22Rv1 (cell line): ENCODE measurements at regions not wholly inside any gene's neighbourhood (a gene's known extent, or its start where the extent isn't known, plus 50 kb on each side); places are given as distances from the start of the nearest gene placed in this dataset.

Source experiments
- H3K27ac ChIP-seq: fragments of 450-650 bp; 2 replicates; pipeline ENCODE4 v1.5.1; 2017
- CTCF ChIP-seq: fragments of 450-650 bp; IDR thresholded peaks from 2 replicates; pipeline ENCODE4 v1.5.1; 2017; ENCODE audit warnings: mild to moderate bottlenecking
- ZFX ChIP-seq: fragments of 450-650 bp; IDR thresholded peaks from 2 replicates; pipeline ENCODE4 v1.6.1; 2017; ENCODE audit warnings: antibody characterized with exemption, borderline replicate concordance

DNA sequence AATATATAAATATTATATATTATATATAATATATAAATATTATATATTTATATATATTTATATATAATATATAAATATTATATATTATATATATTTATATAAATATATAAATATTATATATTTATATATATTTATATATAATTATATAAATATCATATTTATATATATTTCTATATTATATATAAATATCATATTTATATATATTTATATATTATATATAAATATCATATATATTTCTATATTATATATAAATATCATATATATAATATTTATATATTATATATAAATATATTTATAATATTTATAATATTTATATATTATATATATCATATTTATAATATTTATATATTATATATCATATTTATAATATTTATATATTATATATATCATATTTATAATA is 321.4 kb downstream of the CDH2 start:
- TF ChIP-seq CTCF (no peak), ZFX (no peak)
- H3K27ac ChIP-seq: no peak overlapping the region

GRCh38 chr18:27854631-27855030 is 322.3 kb downstream of the CDH2 start:
- TF ChIP-seq ZFX (no peak), CTCF (no peak)
- H3K27ac ChIP-seq: no peak overlapping the region

GRCh38 chr18:27848336-27848735 is 328.6 kb downstream of the CDH2 start:
- TF ChIP-seq CTCF: no peak
- no peak for TF ChIP-seq ZFX
- H3K27ac ChIP-seq: peak overlapping the region; percentile 70

DNA sequence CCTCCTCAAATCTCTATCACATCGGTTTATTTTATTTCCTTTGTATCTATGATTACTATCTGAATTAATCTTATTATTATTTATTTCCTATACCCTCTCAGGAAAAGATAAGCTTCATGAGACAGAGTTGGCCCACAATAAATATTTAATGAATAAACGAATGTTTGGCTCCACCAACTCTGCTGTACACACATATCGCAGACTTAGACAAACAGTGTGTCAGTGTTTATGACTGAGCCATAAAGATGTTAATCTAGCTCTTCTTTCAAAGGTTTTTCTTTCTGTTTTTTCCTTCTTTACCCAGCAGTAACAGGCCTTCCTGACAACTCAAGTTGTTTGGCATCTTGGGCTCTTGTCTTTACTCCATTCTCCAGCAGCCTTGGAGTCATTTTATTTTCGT is 329.5 kb downstream of the CDH2 start:
- TF ChIP-seq ZFX: no peak
- TF ChIP-seq CTCF: no peak
- peak overlapping the region; percentile 70 for H3K27ac ChIP-seq

DNA sequence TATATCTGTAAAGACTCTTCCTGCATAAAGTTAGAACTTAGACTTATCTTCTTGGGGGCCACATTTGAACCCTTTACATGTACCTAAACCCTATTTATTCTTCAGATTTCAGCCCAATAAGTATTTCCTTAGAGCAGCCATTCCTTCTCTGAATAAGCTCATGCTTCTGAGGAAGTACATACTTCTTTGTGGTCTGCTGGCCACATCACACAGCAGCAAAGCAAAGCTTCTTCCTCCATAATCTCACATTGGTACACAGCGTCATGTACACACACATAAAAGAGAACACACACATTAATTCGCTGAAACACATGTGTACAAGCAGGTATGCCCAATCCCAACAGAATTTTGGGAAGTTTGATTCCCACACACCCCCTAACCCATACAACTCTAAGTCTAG is 331.0 kb downstream of the CDH2 start:
- H3K27ac ChIP-seq: no peak overlapping the region
- TF ChIP-seq CTCF (no peak), ZFX (no peak)

DNA sequence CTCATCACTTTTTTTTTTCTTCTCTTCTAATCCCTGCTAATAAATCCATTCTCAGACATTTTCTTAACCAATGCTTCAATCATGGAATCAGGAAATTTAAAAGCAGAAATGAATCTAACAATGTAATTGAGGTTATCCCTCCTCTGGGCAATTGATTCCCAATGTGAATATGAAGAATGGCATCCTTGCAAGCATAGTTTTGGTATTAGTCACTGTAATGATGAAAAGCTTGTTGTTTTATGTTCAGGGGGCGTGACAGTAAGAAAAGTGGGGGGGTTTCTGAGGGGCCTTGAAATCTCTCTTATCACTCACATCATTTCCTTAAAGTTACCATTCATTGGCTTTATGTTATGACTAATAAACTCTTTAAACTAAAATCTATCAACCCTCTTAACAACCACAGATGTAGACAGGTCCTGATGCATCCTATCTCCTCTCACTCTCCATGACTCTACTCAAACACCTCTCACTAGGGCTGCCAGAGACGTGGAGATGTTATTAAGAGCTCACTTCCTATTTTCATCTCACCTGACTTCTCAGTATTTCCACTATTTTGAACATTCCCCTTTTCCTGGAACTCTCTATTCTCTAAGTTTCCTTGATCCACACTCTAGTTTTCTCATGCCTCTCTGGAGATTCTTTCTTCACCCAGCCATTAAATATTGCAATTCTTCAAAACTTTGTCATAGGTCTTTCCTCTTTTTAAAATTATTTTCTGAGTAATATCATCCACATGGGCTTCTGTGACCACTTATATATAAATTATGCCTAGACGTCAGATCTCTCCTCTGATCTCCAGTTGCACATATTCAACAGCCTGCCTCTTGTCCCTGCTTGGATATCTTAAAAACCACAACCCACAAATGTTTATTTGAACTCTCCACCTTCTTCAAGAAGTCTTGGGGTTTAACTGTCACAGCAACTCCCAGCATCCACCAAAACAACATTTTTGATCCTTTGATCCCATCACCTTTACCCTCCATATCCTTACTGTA is 332.9 kb downstream of the CDH2 start:
- no peak overlapping the region for H3K27ac ChIP-seq
- TF ChIP-seq ZFX (no peak), CTCF (no peak)

DNA sequence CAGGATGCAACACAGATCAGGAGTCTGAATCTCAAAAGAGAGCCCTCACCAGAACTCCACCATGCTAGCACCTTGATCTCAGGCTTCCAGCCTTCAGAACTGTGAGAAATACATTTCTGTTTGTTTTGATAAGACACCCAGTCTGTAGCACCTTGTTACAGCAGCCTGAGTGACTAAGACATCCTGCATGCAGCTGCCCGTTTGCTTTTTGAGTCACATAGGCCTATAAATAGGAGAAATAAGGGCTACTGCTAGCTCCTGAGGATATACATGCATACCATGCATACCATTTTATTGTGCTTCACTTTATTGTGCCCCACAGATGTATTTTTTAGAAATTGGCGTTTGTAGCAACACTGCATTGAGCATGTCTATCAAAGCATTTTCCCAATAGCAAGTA is 337.8 kb downstream of the CDH2 start:
- no peak overlapping the region for H3K27ac ChIP-seq
- no peak for TF ChIP-seq CTCF
- no peak for TF ChIP-seq ZFX
